Erythroblast (primary cell): ENCODE measurements at regions not wholly inside any gene's neighbourhood (a gene's known extent, or its start where the extent isn't known, plus 50 kb on each side); places are given as distances from the start of the nearest gene placed in this dataset.

Source experiments
- DNase-seq, 2 experiments: peaks; one replicate each; lab custom pipeline; 2025; lab: John Stamatoyannopoulos, UW
- GATA1 ChIP-seq: IDR thresholded peaks from 2 replicates; pipeline ENCODE4 v1.6.1; 2011; ENCODE audit warnings: low read depth, mild to moderate bottlenecking, control low read depth, low read length, moderate library complexity
- POLR2A ChIP-seq: IDR thresholded peaks from 2 replicates; pipeline ENCODE4 v1.6.1; 2011; ENCODE audit warnings: mild to moderate bottlenecking, low read length

- no peak for TF ChIP-seq GATA1
- TF ChIP-seq POLR2A = no peak
- DNase-seq = no peak
Observed at GRCh38 chr13:69547780-69548179, 559.8 kb upstream of the ATXN8OS start.

GRCh38 chr13:69545551-69545950, 562.1 kb upstream of the ATXN8OS start:
- no peak for TF ChIP-seq GATA1
- no peak for TF ChIP-seq POLR2A
- DNase-seq = no peak

GRCh38 chr13:69524459-69525150, 583.0 kb upstream of the ATXN8OS start:
- DNase-seq = no peak

GRCh38 chr13:69496981-69497380, 610.6 kb upstream of the ATXN8OS start:
- DNase-seq = no peak
- no peak for TF ChIP-seq GATA1
- no peak for TF ChIP-seq POLR2A

More at GRCh38 chr13:69524459-69525150, 583.0 kb upstream of the ATXN8OS start:
- TF ChIP-seq GATA1 (no peak), POLR2A (no peak)

- DNase-seq = no peak
- TF ChIP-seq POLR2A (no peak), GATA1 (no peak)
Observed at GRCh38 chr13:69495096-69495495, 612.5 kb upstream of the ATXN8OS start.

GRCh38 chr13:69487576-69487975, 620.0 kb upstream of the ATXN8OS start:
- no peak for DNase-seq
- TF ChIP-seq POLR2A = no peak
- no peak for TF ChIP-seq GATA1

GRCh38 chr13:69485991-69486592, 621.5 kb upstream of the ATXN8OS start:
- no peak for DNase-seq
- TF ChIP-seq POLR2A (no peak), GATA1 (no peak)

GRCh38 chr13:69477451-69477850, 630.2 kb upstream of the ATXN8OS start:
- DNase-seq = no peak
- TF ChIP-seq POLR2A (no peak), GATA1 (no peak)

GRCh38 chr13:69474011-69474685, 633.5 kb upstream of the ATXN8OS start:
- DNase-seq = no peak
- TF ChIP-seq POLR2A (no peak), GATA1 (no peak)

- TF ChIP-seq POLR2A (no peak), GATA1 (no peak)
- no peak for DNase-seq
Observed at GRCh38 chr13:69468624-69469023, 639.0 kb upstream of the ATXN8OS start.

GRCh38 chr13:69461397-69461796, 646.2 kb upstream of the ATXN8OS start:
- no peak for DNase-seq
- no peak for TF ChIP-seq POLR2A
- TF ChIP-seq GATA1 = no peak

GRCh38 chr13:69459346-69459745, 648.3 kb upstream of the ATXN8OS start:
- TF ChIP-seq POLR2A = no peak
- no peak for TF ChIP-seq GATA1
- no peak for DNase-seq

- no peak for DNase-seq
- no peak for TF ChIP-seq GATA1
- no peak for TF ChIP-seq POLR2A
Observed at GRCh38 chr13:69458013-69458412, 649.6 kb upstream of the ATXN8OS start.

GRCh38 chr13:69450245-69450644, 657.4 kb upstream of the ATXN8OS start:
- TF ChIP-seq GATA1 (no peak), POLR2A (no peak)
- DNase-seq = no peak

GRCh38 chr13:69425235-69425634, 682.4 kb upstream of the ATXN8OS start:
- DNase-seq = no peak

More at GRCh38 chr13:69425235-69425634, 682.4 kb upstream of the ATXN8OS start:
- no peak for TF ChIP-seq POLR2A
- no peak for TF ChIP-seq GATA1
